ENCODE measurements at regions not wholly inside any gene's neighbourhood (a gene's known extent, or its start where the extent isn't known, plus 50 kb on each side); places are given as distances from the start of the nearest gene placed in this dataset.

DNA sequence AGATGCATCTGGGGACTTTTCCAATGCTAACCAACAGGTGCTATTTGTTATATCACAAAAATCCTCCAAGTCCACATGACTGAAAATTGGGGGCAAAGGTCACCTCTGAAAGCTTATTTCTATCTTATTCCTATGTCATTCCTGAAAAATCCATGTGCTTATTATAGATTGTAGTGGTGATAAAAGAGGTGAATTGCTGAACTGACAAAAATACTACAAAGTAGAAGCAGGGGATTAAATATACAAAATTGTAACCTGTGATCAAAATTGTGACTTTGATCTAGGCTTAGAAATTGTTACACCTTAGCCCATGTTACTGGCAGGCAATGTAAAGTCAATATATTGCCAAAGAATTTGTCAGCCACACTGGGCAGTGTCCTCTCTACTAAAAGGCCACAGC lies 62.3 kb downstream of the IER5 start:
- TF ChIP-seq CTCF (conservative IDR thresholded peaks at IDR 0.05; ENCODE audit: low read depth, low read length): no peak
- no peak overlapping the region for H3K4me3 ChIP-seq (ENCODE audit: low read depth, low read length)
- no peak for DNase-seq (ENCODE audit: low read depth)

DNA sequence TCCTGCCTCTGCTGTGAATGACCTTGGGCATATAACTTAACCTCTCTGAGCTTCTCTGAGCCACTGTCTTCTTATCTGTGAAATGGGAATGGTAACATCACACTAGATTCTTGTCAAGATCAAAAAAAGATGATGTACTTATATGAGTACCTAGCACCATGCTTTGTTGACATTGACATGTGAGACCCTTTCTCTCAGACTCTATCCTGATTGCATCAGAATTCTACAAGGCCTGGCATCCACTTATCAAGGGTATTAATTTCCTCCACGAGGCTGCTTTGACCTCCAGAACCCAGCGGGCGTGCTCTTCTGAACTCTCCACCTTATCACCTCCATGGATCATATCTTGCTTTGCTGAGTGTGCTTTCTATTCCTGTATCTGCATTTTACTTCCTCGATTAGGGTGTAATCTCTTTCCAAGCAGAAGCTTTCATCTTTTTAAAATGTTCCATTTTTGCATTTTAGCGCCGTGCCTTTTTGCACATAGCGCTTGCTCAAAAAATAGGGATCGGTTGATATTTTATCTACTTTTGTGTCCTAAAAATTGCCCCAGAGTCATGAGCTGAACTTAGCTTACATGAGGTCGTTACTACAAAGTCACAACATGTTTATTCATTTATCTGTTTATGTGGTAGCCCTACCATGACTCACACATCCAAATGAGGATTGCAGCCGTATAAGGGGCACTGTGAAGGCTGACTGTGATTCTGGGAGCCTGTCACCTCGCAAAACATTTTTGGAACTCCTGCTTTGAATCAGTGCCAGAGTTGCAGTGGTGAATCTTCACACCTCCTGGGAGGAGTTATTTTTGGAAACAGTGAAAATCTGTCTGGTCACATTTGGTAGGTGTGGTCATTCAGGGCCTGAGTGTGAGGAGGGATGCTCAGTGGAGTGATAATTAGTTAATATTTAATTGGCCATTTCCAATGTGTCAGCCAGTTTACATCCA lies 63.2 kb downstream of the IER5 start:
- no peak overlapping the region for H3K4me3 ChIP-seq (ENCODE audit: low read depth, low read length)
- no peak for TF ChIP-seq CTCF (conservative IDR thresholded peaks at IDR 0.05; ENCODE audit: low read depth, low read length)
- no peak for DNase-seq (ENCODE audit: low read depth)

- no peak for TF ChIP-seq CTCF (conservative IDR thresholded peaks at IDR 0.05; ENCODE audit: low read depth, low read length)
- no peak for DNase-seq (ENCODE audit: low read depth)
Measured at GRCh38 chr1:181152892-181153633, 64.6 kb downstream of the IER5 start.

GRCh38 chr1:181153634-181153961 lies 65.1 kb downstream of the IER5 start:
- TF ChIP-seq CTCF (conservative IDR thresholded peaks at IDR 0.05; ENCODE audit: low read depth, low read length): no peak
- H3K4me3 ChIP-seq (ENCODE audit: low read depth, low read length): no peak overlapping the region
- DNase-seq (ENCODE audit: low read depth): no peak

More at GRCh38 chr1:181152892-181153633, 64.6 kb downstream of the IER5 start:
- H3K4me3 ChIP-seq (ENCODE audit: low read depth, low read length): no peak overlapping the region

GRCh38 chr1:181155339-181155738 lies 66.8 kb downstream of the IER5 start:
- H3K4me3 ChIP-seq (ENCODE audit: low read depth, low read length): no peak overlapping the region
- DNase-seq (ENCODE audit: low read depth): no peak
- no peak for TF ChIP-seq CTCF (conservative IDR thresholded peaks at IDR 0.05; ENCODE audit: low read depth, low read length)

- no peak for TF ChIP-seq CTCF (conservative IDR thresholded peaks at IDR 0.05; ENCODE audit: low read depth, low read length)
Measured at GRCh38 chr1:181159451-181160140, 71.1 kb downstream of the IER5 start.

More at GRCh38 chr1:181159451-181160140, 71.1 kb downstream of the IER5 start:
- H3K4me3 ChIP-seq (ENCODE audit: low read depth, low read length): no peak overlapping the region
- no peak for DNase-seq (ENCODE audit: low read depth)
